ENCODE measurements at regions not wholly inside any gene's neighbourhood (a gene's known extent, or its start where the extent isn't known, plus 50 kb on each side); places are given as distances from the start of the nearest gene placed in this dataset.
"Not testable (repeated sequence)": the region's sequence is repeated elsewhere in the genome, so short reads cannot be mapped to it uniquely, and the experiment has no call there.

DNA sequence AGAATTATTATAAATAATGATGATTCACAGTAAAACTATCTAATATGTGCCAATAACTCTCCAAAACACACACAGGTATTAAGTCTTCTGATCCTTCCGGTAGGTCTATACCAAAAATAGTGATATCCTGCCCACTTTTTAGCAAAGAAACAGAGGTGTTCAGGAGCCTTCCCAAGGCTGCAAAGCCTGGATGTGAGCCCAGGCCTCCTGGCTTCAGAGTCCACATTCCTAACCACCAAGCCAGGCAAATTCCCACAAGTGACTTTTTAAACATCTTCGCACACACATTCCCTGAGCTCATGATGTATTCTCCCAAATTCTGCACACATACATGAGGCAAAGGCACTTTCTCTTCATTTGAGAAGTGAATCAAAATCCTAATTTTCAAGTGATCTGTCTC lies 376.6 kb downstream of the BCL2L11 start:
- not testable (repeated sequence) for TF ChIP-seq POLR2A (IDR thresholded peaks at IDR 0.05)
- TF ChIP-seq, protein P1, sequence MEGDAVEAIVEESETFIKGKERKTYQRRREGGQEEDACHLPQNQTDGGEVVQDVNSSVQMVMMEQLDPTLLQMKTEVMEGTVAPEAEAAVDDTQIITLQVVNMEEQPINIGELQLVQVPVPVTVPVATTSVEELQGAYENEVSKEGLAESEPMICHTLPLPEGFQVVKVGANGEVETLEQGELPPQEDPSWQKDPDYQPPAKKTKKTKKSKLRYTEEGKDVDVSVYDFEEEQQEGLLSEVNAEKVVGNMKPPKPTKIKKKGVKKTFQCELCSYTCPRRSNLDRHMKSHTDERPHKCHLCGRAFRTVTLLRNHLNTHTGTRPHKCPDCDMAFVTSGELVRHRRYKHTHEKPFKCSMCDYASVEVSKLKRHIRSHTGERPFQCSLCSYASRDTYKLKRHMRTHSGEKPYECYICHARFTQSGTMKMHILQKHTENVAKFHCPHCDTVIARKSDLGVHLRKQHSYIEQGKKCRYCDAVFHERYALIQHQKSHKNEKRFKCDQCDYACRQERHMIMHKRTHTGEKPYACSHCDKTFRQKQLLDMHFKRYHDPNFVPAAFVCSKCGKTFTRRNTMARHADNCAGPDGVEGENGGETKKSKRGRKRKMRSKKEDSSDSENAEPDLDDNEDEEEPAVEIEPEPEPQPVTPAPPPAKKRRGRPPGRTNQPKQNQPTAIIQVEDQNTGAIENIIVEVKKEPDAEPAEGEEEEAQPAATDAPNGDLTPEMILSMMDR (IDR thresholded peaks at IDR 0.05): not testable (repeated sequence)
